B cell (primary cell): ENCODE measurements at regions not wholly inside any gene's neighbourhood (a gene's known extent, or its start where the extent isn't known, plus 50 kb on each side); places are given as distances from the start of the nearest gene placed in this dataset.

Source experiments
- ATAC-seq: fragments of 200-7000 bp; cut with Tn5 transposase; one replicate; pipeline ENCODE4 v1.10.0; 2021; ENCODE audit warnings: low read depth, mild to moderate bottlenecking, moderate number of reproducible peaks, moderate library complexity
- CTCF ChIA-PET: fragments of 350-600 bp; sonication (Branson Sonifier 250); formaldehyde crosslinking; loops from one replicate; lab custom pipeline; 2021; ENCODE audit warnings: antibody characterized with exemption, inconsistent platforms; lab: Charles Lee
- POLR2A ChIA-PET: fragments of 350-600 bp; sonication (Branson Sonifier 250); formaldehyde crosslinking; loops from one replicate; lab custom pipeline; 2021; ENCODE audit warnings: antibody characterized with exemption; lab: Charles Lee
- DNase-seq: peaks from one replicate; pipeline ENCODE4 v3.0.0; 2013
- H2AFZ ChIP-seq: 2 replicates; pipeline ENCODE4 v1.6.1; 2012; ENCODE audit warnings: mild to moderate bottlenecking, low read depth, low read length; ENCODE audit not compliant: insufficient read depth, poor library complexity, severe bottlenecking
- H3K27ac ChIP-seq, 2 donors: 1 replicate in 1 of 2; 2 replicates in 1 of 2; pipeline ENCODE4 v1.5.1; 2012 to 2013; ENCODE audit warnings: low read length in 2 of 2, mild to moderate bottlenecking in 2 of 2, moderate library complexity in 1 of 2
- H3K27me3 ChIP-seq, 4 experiments: fragments of 200-600 bp in 1 of 4; sonication (generic) in 1 of 4; replicated peaks in 1 of 4; 1 replicate in 2 of 4; 2 replicates in 2 of 4; pipeline versions ENCODE4 v1.6.1 to v1.7.0; 2013 to 2016; ENCODE audit warnings: low read length in 3 of 4, mild to moderate bottlenecking in 2 of 4, mixed read lengths in 1 of 4, moderate library complexity in 1 of 4; ENCODE audit not compliant: insufficient read depth in 4 of 4, control insufficient read depth in 3 of 4; ENCODE audit errors: control extremely low read depth in 1 of 4
- H3K36me3 ChIP-seq, 2 experiments: replicated peaks in 1 of 2; 1 replicate in 1 of 2; 2 replicates in 1 of 2; pipeline versions ENCODE4 v1.6.1 to v1.7.1; 2013; ENCODE audit warnings: low read length in 1 of 2; ENCODE audit not compliant: insufficient read depth in 2 of 2, control insufficient read depth in 1 of 2; ENCODE audit errors: control extremely low read depth in 1 of 2, extremely low read depth in 1 of 2
- H3K4me1 ChIP-seq, 2 donors: fragments of 200-600 bp in 1 of 2; sonication (generic) in 1 of 2; 1 replicate in 1 of 2; 2 replicates in 1 of 2; pipeline versions ENCODE4 v1.5.1 to v1.6.1; 2013 to 2017; ENCODE audit warnings: low read length in 2 of 2; ENCODE audit not compliant: control insufficient read depth in 2 of 2, insufficient read depth in 2 of 2
- H3K4me2 ChIP-seq: replicated peaks from 2 replicates; pipeline ENCODE3; 2012; ENCODE audit warnings: mild to moderate bottlenecking, low read depth, low read length; ENCODE audit not compliant: poor library complexity, severe bottlenecking
- H3K4me3 ChIP-seq, 5 experiments: fragments of 200-600 bp in 1 of 5; sonication (generic) in 1 of 5; 1 replicate in 3 of 5; 2 replicates in 2 of 5; pipeline versions ENCODE4 v1.5.1 to v1.7.0; 2011 to 2016; ENCODE audit warnings: low read length in 4 of 5, mild to moderate bottlenecking in 4 of 5, low read depth in 2 of 5, control low read depth in 1 of 5, moderate library complexity in 1 of 5; ENCODE audit not compliant: insufficient read depth in 1 of 5; ENCODE audit errors: control extremely low read depth in 1 of 5, extremely low read depth in 1 of 5
- H3K79me2 ChIP-seq: fragments of 200-600 bp; sonication (generic); one replicate; pipeline ENCODE4 v1.6.0; 2016; ENCODE audit warnings: low read length; ENCODE audit not compliant: control insufficient read depth, insufficient read depth
- H3K9ac ChIP-seq: fragments of 200-600 bp; sonication (generic); 2 replicates; pipeline ENCODE4 v1.6.1; 2017; ENCODE audit warnings: mild to moderate bottlenecking, low read length, moderate library complexity
- H3K9me3 ChIP-seq, 3 donors: one replicate each; pipeline versions ENCODE4 v1.6.1 to v1.7.1; 2013; ENCODE audit warnings: low read length in 2 of 3; ENCODE audit not compliant: control insufficient read depth in 2 of 3, insufficient read depth in 1 of 3; ENCODE audit errors: control extremely low read depth in 1 of 3
- H4K20me1 ChIP-seq: 2 replicates; pipeline ENCODE4 v1.6.0; 2012; ENCODE audit warnings: mild to moderate bottlenecking, low read length; ENCODE audit not compliant: insufficient read depth, control insufficient read depth, poor library complexity, severe bottlenecking
- H3K27ac Mint-ChIP-seq: one replicate; pipeline ENCODE4 v1.8.0; 2021; ENCODE audit warnings: mixed read lengths
- H3K27me3 Mint-ChIP-seq: one replicate; pipeline ENCODE4 v1.8.0; 2021; ENCODE audit warnings: mixed read lengths
- H3K4me1 Mint-ChIP-seq: one replicate; pipeline ENCODE4 v1.8.0; 2021; ENCODE audit warnings: mixed read lengths
- H3K4me3 Mint-ChIP-seq: one replicate; pipeline ENCODE4 v1.8.0; 2021; ENCODE audit warnings: mixed read lengths
- H3K9me3 Mint-ChIP-seq: one replicate; pipeline ENCODE4 v1.8.0; 2022; ENCODE audit warnings: mixed read lengths; ENCODE audit not compliant: insufficient read depth
- CTCF ChIP-seq: fragments of 200-600 bp; IDR thresholded peaks from one replicate; pipeline ENCODE4 v1.8.0; 2022; ENCODE audit warnings: antibody characterized with exemption, mild to moderate bottlenecking
- EZH2 ChIP-seq: IDR thresholded peaks from 2 replicates; pipeline ENCODE4 v1.6.1; 2012; ENCODE audit warnings: borderline replicate concordance, low read depth, mild to moderate bottlenecking, moderate library complexity, low read length; ENCODE audit not compliant: insufficient read depth, poor library complexity, severe bottlenecking
- WGBS: methylation state at CpG from one replicate; pipeline ENCODE4 v1.1.5; 2013; ENCODE audit warnings: missing lambda C conversion rate; ENCODE audit not compliant: insufficient coverage; 5-methylcytosine and 5-hydroxymethylcytosine counted together
- intact Hi-C: fragments of 100-400 bp; cut with micrococcal nuclease; formaldehyde crosslinking; loops from one replicate; pipeline ENCODE4 v1.10.0; 2022

- no peaks in the 10 kb centered on the region for H4K20me1 ChIP-seq
- H3K9me3 ChIP-seq = peaks cover 0 to 32% (median 0%) of the 10 kb centered on the region in 3 donors
- Mint-ChIP-seq H3K27ac (no peak overlapping the region), H3K9me3 (peaks cover 13% of the 10 kb centered on the region), H3K4me3 (no peak overlapping the region), H3K4me1 (no peaks in the 10 kb centered on the region), H3K27me3 (peaks cover 4% of the 10 kb centered on the region)
- WGBS = 94% methylated on average over 6 of the region's 10 CpGs
- intact Hi-C loops = no loop called here
- DNase-seq = no peak
- CTCF ChIA-PET = no interaction called here
- H3K36me3 ChIP-seq = no peaks in the 10 kb centered on the region
- no peak for ATAC-seq
- H3K27ac ChIP-seq = no peak overlapping the region
- no peak overlapping the region for H3K4me3 ChIP-seq
- no peaks in the 10 kb centered on the region for H3K79me2 ChIP-seq
- H3K4me1 ChIP-seq = no peaks in the 10 kb centered on the region
- H3K4me2 ChIP-seq = no peak overlapping the region
- no peak overlapping the region for H3K9ac ChIP-seq
- peaks cover 0 to 2% (median 0%) of the 10 kb centered on the region in 4 experiments for H3K27me3 ChIP-seq
- H2AFZ ChIP-seq = no peak overlapping the region
- TF ChIP-seq CTCF (no peak), EZH2 (no peak)
- POLR2A ChIA-PET = no interaction called here
Observed at GRCh38 chr11:70933981-70934583, 318.3 kb downstream of the SHANK2 start.

GRCh38 chr11:70935006-70935768 is 317.2 kb downstream of the SHANK2 start:
- TF ChIP-seq CTCF (no peak), EZH2 (no peak)

More at GRCh38 chr11:70935006-70935768, 317.2 kb downstream of the SHANK2 start:
- no peak for DNase-seq
- Mint-ChIP-seq H3K27me3 (no peaks in the 10 kb centered on the region), H3K27ac (no peak overlapping the region), H3K4me1 (no peaks in the 10 kb centered on the region), H3K9me3 (peaks cover 6% of the 10 kb centered on the region), H3K4me3 (no peak overlapping the region)
- no peaks in the 10 kb centered on the region for H3K79me2 ChIP-seq
- no peaks in the 10 kb centered on the region for H4K20me1 ChIP-seq
- CTCF ChIA-PET = no interaction called here
- no peak overlapping the region for H3K9ac ChIP-seq
- peaks cover 0 to 2% (median 0%) of the 10 kb centered on the region in 4 experiments for H3K27me3 ChIP-seq
- no peak overlapping the region for H3K4me3 ChIP-seq
- ATAC-seq = no peak
- no peak overlapping the region for H3K4me2 ChIP-seq
- no peaks in the 10 kb centered on the region for H3K4me1 ChIP-seq
- intact Hi-C loops = no loop called here
- no peak overlapping the region for H2AFZ ChIP-seq
- H3K36me3 ChIP-seq = no peaks in the 10 kb centered on the region
- WGBS = 89% methylated on average over 9 of the region's 13 CpGs
- POLR2A ChIA-PET = no interaction called here
- peaks cover 0 to 35% (median 0%) of the 10 kb centered on the region in 3 donors for H3K9me3 ChIP-seq
- H3K27ac ChIP-seq = no peak overlapping the region
